HepG2 (cell line): ENCODE measurements at regions not wholly inside any gene's neighbourhood (a gene's known extent, or its start where the extent isn't known, plus 50 kb on each side); places are given as distances from the start of the nearest gene placed in this dataset.
"Not testable (repeated sequence)": the region's sequence is repeated elsewhere in the genome, so short reads cannot be mapped to it uniquely, and the experiment has no call there.

Experiments
- POLR2A ChIP-seq, 2 experiments: IDR thresholded peaks; 2 replicates each; pipeline ENCODE4 v1.6.1; 2011; ENCODE audit warnings: low read depth in 2 of 2, low read length in 2 of 2, mild to moderate bottlenecking in 1 of 2, moderate library complexity in 1 of 2; ENCODE audit not compliant: insufficient read depth in 1 of 2
- TF ChIP-seq, protein P1 (sequence below): sonication (generic); formaldehyde crosslinking; IDR thresholded peaks from 2 replicates; pipeline ENCODE4 v1.5.0; 2020; ENCODE audit warnings: mild to moderate bottlenecking, missing genetic modification reagents, moderate library complexity

DNA sequence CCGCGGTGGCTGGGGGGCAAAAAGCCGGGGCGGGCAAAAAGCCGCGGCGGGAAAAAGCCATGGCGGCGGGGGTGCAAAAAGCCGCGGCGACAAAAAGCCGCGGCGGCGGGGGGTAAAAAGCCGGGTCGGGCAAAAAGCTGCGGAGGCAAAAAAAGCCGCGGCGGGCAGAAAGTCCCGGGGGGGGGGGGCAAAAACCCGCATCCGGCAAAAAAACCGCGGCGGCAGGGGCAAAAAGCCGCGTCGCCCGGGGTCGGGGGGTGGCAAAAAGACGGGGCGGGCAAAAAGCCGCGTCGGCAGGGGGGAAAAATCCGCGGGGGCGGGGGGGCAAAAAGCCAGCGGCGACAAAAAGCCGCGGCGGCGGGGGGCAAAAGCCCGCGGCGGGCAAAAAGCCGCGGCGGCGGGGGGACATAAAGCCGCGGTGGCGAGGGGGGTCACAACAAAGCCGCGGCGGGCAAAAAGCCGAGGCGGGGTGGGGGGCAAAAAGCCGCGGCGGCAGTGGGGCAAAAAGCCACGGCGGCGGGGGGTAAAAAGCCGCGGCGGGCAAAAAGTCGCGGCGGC lies 1634.4 kb downstream of the RPIA start:
- TF ChIP-seq, protein P1, sequence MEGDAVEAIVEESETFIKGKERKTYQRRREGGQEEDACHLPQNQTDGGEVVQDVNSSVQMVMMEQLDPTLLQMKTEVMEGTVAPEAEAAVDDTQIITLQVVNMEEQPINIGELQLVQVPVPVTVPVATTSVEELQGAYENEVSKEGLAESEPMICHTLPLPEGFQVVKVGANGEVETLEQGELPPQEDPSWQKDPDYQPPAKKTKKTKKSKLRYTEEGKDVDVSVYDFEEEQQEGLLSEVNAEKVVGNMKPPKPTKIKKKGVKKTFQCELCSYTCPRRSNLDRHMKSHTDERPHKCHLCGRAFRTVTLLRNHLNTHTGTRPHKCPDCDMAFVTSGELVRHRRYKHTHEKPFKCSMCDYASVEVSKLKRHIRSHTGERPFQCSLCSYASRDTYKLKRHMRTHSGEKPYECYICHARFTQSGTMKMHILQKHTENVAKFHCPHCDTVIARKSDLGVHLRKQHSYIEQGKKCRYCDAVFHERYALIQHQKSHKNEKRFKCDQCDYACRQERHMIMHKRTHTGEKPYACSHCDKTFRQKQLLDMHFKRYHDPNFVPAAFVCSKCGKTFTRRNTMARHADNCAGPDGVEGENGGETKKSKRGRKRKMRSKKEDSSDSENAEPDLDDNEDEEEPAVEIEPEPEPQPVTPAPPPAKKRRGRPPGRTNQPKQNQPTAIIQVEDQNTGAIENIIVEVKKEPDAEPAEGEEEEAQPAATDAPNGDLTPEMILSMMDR: not testable (repeated sequence)
- not testable (repeated sequence) for TF ChIP-seq POLR2A (IDR thresholded peaks at IDR 0.05; ENCODE audit: insufficient read depth in 1 of 2, low read depth in 2 of 2, low read length in 2 of 2)
